Keratinocyte (primary cell): ENCODE measurements at regions not wholly inside any gene's neighbourhood (a gene's known extent, or its start where the extent isn't known, plus 50 kb on each side); places are given as distances from the start of the nearest gene placed in this dataset.

Source experiments
- DNase-seq: peaks from one replicate; pipeline ENCODE4 v3.0.0-alpha.2; 2011; ENCODE audit warnings: low read depth, missing footprints, low spot score
- FAIRE-seq: peaks from 2 replicates; lab custom pipeline; 2011; peaks lifted over from hg19 to GRCh38; lab: Jason Lieb, UNC
- H2AFZ ChIP-seq: 2 replicates; pipeline ENCODE4 v1.6.0; 2012; ENCODE audit warnings: low read length, control low read depth, inconsistent platforms; ENCODE audit not compliant: control insufficient read depth
- H3K27ac ChIP-seq: 2 replicates; pipeline ENCODE4 v1.5.1; 2011; ENCODE audit warnings: low read length; ENCODE audit not compliant: control insufficient read depth, insufficient read depth
- H3K27me3 ChIP-seq: 3 replicates; pipeline ENCODE4 v1.6.0; 2011; ENCODE audit warnings: low read length; ENCODE audit not compliant: control insufficient read depth, insufficient read depth; ENCODE audit errors: extremely low read depth
- H3K36me3 ChIP-seq, 2 experiments: 2 replicates in 1 of 2; 3 replicates in 1 of 2; pipeline ENCODE4 v1.5.1; 2011; ENCODE audit warnings: low read length in 2 of 2, mild to moderate bottlenecking in 1 of 2; ENCODE audit not compliant: control insufficient read depth in 2 of 2, insufficient read depth in 2 of 2; ENCODE audit errors: extremely low read depth in 1 of 2
- H3K4me1 ChIP-seq: 3 replicates; pipeline ENCODE4 v1.5.1; 2011; ENCODE audit warnings: low read length; ENCODE audit not compliant: control insufficient read depth, insufficient read depth; ENCODE audit errors: extremely low read depth
- H3K4me2 ChIP-seq: 3 replicates; pipeline ENCODE4 v1.6.0; 2011; ENCODE audit warnings: low read depth, low read length; ENCODE audit not compliant: control insufficient read depth, insufficient read depth; ENCODE audit errors: extremely low read depth
- H3K4me3 ChIP-seq, 3 experiments: fragments of 200-600 bp in 1 of 3; sonication (generic) in 1 of 3; 2 replicates in 2 of 3; 3 replicates in 1 of 3; pipeline ENCODE4 v1.5.1; 2011 to 2016; ENCODE audit warnings: low read length in 3 of 3, mild to moderate bottlenecking in 3 of 3, control low read depth in 2 of 3, inconsistent platforms in 1 of 3, low read depth in 1 of 3, mixed read lengths in 1 of 3, mixed run types in 1 of 3, moderate library complexity in 1 of 3; ENCODE audit not compliant: control insufficient read depth in 2 of 3, insufficient read depth in 2 of 3; ENCODE audit errors: extremely low read depth in 1 of 3
- H3K79me2 ChIP-seq: 2 replicates; pipeline ENCODE4 v1.6.0; 2012; ENCODE audit warnings: low read length; ENCODE audit not compliant: control insufficient read depth, insufficient read depth
- H3K9ac ChIP-seq: 3 replicates; pipeline ENCODE4 v1.6.0; 2011; ENCODE audit warnings: low read length; ENCODE audit not compliant: control insufficient read depth, insufficient read depth; ENCODE audit errors: extremely low read depth
- H3K9me1 ChIP-seq: 3 replicates; pipeline ENCODE4 v1.6.0; 2011; ENCODE audit warnings: low read length; ENCODE audit not compliant: control insufficient read depth, insufficient read depth; ENCODE audit errors: extremely low read depth
- H3K9me3 ChIP-seq: 2 replicates; pipeline ENCODE4 v1.5.1; 2012; ENCODE audit warnings: low read depth, low read length; ENCODE audit not compliant: control insufficient read depth
- H4K20me1 ChIP-seq: 3 replicates; pipeline ENCODE4 v1.6.0; 2011; ENCODE audit warnings: low read length; ENCODE audit not compliant: control insufficient read depth, insufficient read depth; ENCODE audit errors: extremely low read depth
- EZH2 ChIP-seq: IDR thresholded peaks from one replicate; pipeline ENCODE4 v1.6.1; 2012; ENCODE audit warnings: inconsistent platforms, mild to moderate bottlenecking, low read length, moderate library complexity
- dilution Hi-C: fragments of 300-500 bp; cut with MboI; formaldehyde crosslinking; loops from one replicate; pipeline ENCODE4 v1.7.0; 2020; ENCODE audit warnings: low sequenced_read_pairs; ENCODE audit not compliant: extremely low pct_ligation_motif_present
- TF ChIP-seq, protein P1 (sequence below), 3 experiments: IDR thresholded peaks in 1 of 3; conservative IDR thresholded peaks in 1 of 3; optimal IDR thresholded peaks in 1 of 3; 2 replicates in 2 of 3; 3 replicates in 1 of 3; pipeline versions ENCODE3 to v1.5.1; 2011; ENCODE audit warnings: low read length in 3 of 3, mild to moderate bottlenecking in 3 of 3, moderate library complexity in 2 of 3, control low read depth in 1 of 3, inconsistent platforms in 1 of 3; ENCODE audit not compliant: insufficient read depth in 2 of 3; ENCODE audit errors: extremely low read depth in 1 of 3

DNA sequence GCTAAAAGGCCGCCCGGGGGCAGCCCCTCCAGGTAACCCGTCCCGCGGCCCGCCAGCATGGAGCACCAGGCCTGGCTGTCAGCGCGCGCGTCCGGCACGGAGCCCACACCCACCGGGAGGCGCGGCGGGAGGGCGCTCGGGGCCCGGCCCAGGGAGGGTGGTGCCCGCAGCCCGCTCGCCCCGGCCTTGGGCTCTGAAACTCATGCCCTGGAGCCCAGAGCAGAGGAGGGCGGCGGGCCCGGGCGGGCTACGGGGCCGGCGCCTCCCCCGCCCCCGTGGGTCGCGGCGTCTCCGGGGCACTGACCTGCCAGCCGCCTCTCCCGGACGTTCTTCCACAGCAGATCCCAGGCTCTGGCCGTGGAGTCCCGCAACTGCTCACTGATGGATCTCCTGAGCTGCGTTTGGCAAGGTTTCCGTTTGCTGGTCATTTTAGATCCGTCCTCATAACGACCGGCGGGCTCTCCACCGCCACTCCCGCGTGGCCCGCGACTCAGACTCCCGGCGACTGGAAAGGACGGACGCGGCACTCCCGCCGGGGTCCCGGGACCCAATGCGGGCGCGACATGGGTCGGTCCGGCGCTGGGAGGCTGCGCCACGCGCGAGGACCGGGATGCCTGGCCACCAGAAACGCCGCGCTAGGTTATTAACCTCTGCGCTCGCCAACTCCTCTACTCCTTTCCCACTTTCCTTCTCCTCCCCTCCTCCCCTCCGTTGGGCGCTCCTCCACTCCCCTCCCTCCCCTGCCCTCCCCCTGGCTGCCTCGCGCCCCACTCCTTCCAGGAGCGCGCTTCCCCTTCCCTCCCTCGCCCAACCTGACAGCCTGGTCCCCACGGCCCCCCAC lies 64.7 kb upstream of the STARD13 start:
- no peak for DNase-seq

DNA sequence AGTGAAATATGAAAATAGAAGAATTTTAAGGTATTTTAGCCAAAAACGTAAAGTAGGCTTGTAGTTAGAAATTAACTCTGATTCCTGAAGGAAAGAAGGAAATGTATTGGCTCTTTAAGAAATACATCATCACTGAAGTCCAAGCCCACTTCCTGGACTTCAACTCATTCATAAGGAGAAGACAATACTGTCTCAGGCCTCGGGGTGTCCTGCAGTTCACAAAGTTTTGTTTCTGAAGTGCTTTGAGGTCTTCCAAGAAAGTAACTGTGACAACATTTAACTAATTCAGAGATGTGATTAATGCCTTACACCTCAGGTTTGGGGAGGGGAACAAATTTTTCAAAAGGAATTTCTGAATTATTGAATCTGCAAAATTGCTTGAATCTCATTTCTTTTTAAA lies 65.8 kb upstream of the STARD13 start:
- Histone ChIP-seq H3K9me3 (no peaks in the 10 kb centered on the region), H3K9ac (no peak overlapping the region), H3K27ac (no peak overlapping the region), H3K79me2 (no peaks in the 10 kb centered on the region), H3K4me1 (peaks cover 4% of the 10 kb centered on the region), H3K9me1 (no peaks in the 10 kb centered on the region), H3K27me3 (no peaks in the 10 kb centered on the region), H3K4me3 (no peak overlapping the region), H3K36me3 (no peaks in the 10 kb centered on the region), H2AFZ (peak overlapping the region; percentile 21), H4K20me1 (no peaks in the 10 kb centered on the region), H3K4me2 (no peak overlapping the region)
- FAIRE-seq: no peak
- dilution Hi-C loops: no loop called here
- TF ChIP-seq, protein P1, sequence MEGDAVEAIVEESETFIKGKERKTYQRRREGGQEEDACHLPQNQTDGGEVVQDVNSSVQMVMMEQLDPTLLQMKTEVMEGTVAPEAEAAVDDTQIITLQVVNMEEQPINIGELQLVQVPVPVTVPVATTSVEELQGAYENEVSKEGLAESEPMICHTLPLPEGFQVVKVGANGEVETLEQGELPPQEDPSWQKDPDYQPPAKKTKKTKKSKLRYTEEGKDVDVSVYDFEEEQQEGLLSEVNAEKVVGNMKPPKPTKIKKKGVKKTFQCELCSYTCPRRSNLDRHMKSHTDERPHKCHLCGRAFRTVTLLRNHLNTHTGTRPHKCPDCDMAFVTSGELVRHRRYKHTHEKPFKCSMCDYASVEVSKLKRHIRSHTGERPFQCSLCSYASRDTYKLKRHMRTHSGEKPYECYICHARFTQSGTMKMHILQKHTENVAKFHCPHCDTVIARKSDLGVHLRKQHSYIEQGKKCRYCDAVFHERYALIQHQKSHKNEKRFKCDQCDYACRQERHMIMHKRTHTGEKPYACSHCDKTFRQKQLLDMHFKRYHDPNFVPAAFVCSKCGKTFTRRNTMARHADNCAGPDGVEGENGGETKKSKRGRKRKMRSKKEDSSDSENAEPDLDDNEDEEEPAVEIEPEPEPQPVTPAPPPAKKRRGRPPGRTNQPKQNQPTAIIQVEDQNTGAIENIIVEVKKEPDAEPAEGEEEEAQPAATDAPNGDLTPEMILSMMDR (optimal IDR thresholded peaks at IDR 0.05 in 1 of 3, IDR thresholded peaks at IDR 0.05 in 1 of 3, conservative IDR thresholded peaks at IDR 0.05 in 1 of 3; ENCODE audit: extremely low read depth in 1 of 3, insufficient read depth in 2 of 3, low read length in 3 of 3): no peak
- no peak for TF ChIP-seq EZH2
- DNase-seq: no peak

More for the DNA sequence above, 64.7 kb upstream of the STARD13 start:
- TF ChIP-seq, protein P1 (optimal IDR thresholded peaks at IDR 0.05 in 1 of 3, IDR thresholded peaks at IDR 0.05 in 1 of 3, conservative IDR thresholded peaks at IDR 0.05 in 1 of 3; ENCODE audit: extremely low read depth in 1 of 3, insufficient read depth in 2 of 3, low read length in 3 of 3): no peak
- TF ChIP-seq EZH2: no peak
- H2AFZ ChIP-seq: peak overlapping the region; percentile 88
- dilution Hi-C loops: no loop called here
- no peaks in the 10 kb centered on the region for H3K9me1 ChIP-seq
- no peaks in the 10 kb centered on the region for H3K36me3 ChIP-seq
- peak overlapping the region; percentile 71 for H3K9ac ChIP-seq
- no peaks in the 10 kb centered on the region for H3K27me3 ChIP-seq
- peak overlapping the region; percentile 71 for H3K4me2 ChIP-seq
- H3K9me3 ChIP-seq: no peaks in the 10 kb centered on the region
- FAIRE-seq: no peak
- peak overlapping the region; percentile 60 to 67 (median 65) for H3K4me3 ChIP-seq
- no peaks in the 10 kb centered on the region for H4K20me1 ChIP-seq
- H3K79me2 ChIP-seq: no peaks in the 10 kb centered on the region
- peaks cover 4% of the 10 kb centered on the region for H3K4me1 ChIP-seq
- H3K27ac ChIP-seq: no peak overlapping the region
